Thoracic aorta (tissue), 2 donors: ENCODE measurements at regions not wholly inside any gene's neighbourhood (a gene's known extent, or its start where the extent isn't known, plus 50 kb on each side); places are given as distances from the start of the nearest gene placed in this dataset.

Experiments
- ATAC-seq: fragments of 150-250 bp; one replicate; pipeline ENCODE4 v1.8.0; 2017; ENCODE audit warnings: low read depth; ENCODE audit not compliant: insufficient number of reproducible peaks, low FRiP score
- DNase-seq: peaks from one replicate; pipeline ENCODE4 v3.0.0-alpha.2; 2020; ENCODE audit warnings: low spot score
- H3K27ac ChIP-seq, 2 donors: fragments of 200-600 bp; sonication (generic); 1 replicate in 1 of 2; 2 replicates in 1 of 2; pipeline ENCODE4 v1.5.1; 2016; ENCODE audit warnings: mild to moderate bottlenecking in 2 of 2, moderate library complexity in 2 of 2
- H3K27me3 ChIP-seq: fragments of 200-600 bp; sonication (generic); replicated peaks from 2 replicates; pipeline ENCODE4 v1.6.0; 2016; ENCODE audit warnings: mild to moderate bottlenecking; ENCODE audit not compliant: insufficient read depth
- H3K36me3 ChIP-seq: fragments of 200-600 bp; sonication (generic); one replicate; pipeline ENCODE4 v1.5.1; 2016
- H3K4me1 ChIP-seq, 2 donors: fragments of 200-600 bp; sonication (generic); 1 replicate in 1 of 2; 2 replicates in 1 of 2; pipeline versions ENCODE4 v1.5.1 to v1.6.0; 2016; ENCODE audit warnings: low read depth in 2 of 2, mild to moderate bottlenecking in 1 of 2; ENCODE audit not compliant: control insufficient read depth in 1 of 2
- H3K4me3 ChIP-seq: fragments of 200-600 bp; sonication (generic); 2 replicates; pipeline ENCODE4 v1.5.1; 2016; ENCODE audit warnings: mild to moderate bottlenecking
- H3K9me3 ChIP-seq: fragments of 200-600 bp; sonication (generic); 2 replicates; pipeline ENCODE4 v1.5.1; 2016
- TF ChIP-seq, protein P1 (sequence below): fragments of 200-600 bp; sonication (generic); IDR thresholded peaks from one replicate; pipeline ENCODE4 v1.5.1; 2019; ENCODE audit warnings: antibody characterized with exemption

DNA sequence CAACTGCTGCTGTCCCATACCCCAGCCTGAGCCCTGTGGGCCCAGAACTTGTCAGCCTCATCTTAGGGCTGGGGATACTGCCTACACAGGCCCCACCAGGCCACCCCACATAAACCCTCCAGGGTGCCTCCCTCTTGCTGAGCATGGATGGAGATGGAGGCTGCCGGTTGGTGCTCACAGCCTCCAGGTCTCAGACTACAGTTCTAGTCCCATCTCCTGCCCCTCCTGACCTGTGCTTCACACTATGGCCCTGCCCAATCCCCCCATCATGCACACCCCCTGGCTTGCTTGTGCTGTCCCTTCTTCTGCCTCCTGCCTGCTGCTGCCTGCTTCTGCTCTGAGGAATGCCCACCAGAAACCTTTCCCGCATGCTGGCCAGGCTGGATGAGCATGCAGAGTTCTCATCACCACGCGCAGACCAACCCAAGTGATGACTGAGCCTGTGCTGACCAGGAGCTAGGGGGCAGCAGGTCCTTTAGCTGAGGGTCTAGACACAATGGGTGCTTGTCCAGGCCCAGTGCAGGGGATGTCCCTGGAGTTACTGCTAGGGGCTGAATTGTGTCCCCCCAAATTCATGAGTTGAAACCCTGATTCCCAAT lies 138.4 kb upstream of the HS6ST1 start:
- H3K9me3 ChIP-seq: no peaks in the 10 kb centered on the region
- ATAC-seq: no peak
- TF ChIP-seq, protein P1, sequence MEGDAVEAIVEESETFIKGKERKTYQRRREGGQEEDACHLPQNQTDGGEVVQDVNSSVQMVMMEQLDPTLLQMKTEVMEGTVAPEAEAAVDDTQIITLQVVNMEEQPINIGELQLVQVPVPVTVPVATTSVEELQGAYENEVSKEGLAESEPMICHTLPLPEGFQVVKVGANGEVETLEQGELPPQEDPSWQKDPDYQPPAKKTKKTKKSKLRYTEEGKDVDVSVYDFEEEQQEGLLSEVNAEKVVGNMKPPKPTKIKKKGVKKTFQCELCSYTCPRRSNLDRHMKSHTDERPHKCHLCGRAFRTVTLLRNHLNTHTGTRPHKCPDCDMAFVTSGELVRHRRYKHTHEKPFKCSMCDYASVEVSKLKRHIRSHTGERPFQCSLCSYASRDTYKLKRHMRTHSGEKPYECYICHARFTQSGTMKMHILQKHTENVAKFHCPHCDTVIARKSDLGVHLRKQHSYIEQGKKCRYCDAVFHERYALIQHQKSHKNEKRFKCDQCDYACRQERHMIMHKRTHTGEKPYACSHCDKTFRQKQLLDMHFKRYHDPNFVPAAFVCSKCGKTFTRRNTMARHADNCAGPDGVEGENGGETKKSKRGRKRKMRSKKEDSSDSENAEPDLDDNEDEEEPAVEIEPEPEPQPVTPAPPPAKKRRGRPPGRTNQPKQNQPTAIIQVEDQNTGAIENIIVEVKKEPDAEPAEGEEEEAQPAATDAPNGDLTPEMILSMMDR: no peak

DNA sequence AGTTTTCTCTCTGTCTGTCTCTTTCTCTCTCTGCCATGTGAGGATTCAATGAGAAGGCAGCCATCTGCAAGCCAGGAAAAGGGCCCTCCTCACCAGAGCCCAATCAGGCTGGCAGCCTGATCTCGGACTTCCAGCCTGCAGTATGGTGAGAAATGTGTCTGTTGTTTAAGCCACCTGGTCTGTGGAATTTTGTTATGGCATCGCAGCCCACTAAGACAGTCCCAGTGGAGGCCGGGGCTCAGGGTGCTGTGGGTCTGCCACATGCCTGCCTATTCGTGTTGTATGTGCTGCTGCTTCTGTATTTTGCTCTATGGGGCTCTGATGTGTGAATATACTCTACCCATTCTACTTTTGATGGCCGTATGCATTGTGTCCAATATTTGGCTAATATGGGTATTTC lies 139.0 kb upstream of the HS6ST1 start:
- no peaks in the 10 kb centered on the region for H3K36me3 ChIP-seq
- ATAC-seq: no peak

More for the DNA sequence above, 138.4 kb upstream of the HS6ST1 start:
- no peak overlapping the region for H3K4me3 ChIP-seq
- DNase-seq: no peak
- no peak overlapping the region for H3K27ac ChIP-seq
- H3K27me3 ChIP-seq: no peaks in the 10 kb centered on the region
- no peaks in the 10 kb centered on the region for H3K4me1 ChIP-seq
- no peaks in the 10 kb centered on the region for H3K36me3 ChIP-seq

GRCh38 chr2:128458505-128458904 lies 139.8 kb upstream of the HS6ST1 start:
- DNase-seq: no peak
- H3K27me3 ChIP-seq: no peaks in the 10 kb centered on the region
- H3K4me3 ChIP-seq: no peak overlapping the region
- no peak overlapping the region for H3K27ac ChIP-seq
- TF ChIP-seq, protein P1: no peak
- no peaks in the 10 kb centered on the region for H3K9me3 ChIP-seq
- no peaks in the 10 kb centered on the region for H3K36me3 ChIP-seq
- H3K4me1 ChIP-seq: no peaks in the 10 kb centered on the region
- no peak for ATAC-seq

More for the DNA sequence above, 139.0 kb upstream of the HS6ST1 start:
- DNase-seq: no peak
- H3K27me3 ChIP-seq: no peaks in the 10 kb centered on the region
- H3K4me3 ChIP-seq: no peak overlapping the region
- no peaks in the 10 kb centered on the region for H3K4me1 ChIP-seq
- TF ChIP-seq, protein P1: no peak
- no peaks in the 10 kb centered on the region for H3K9me3 ChIP-seq
- H3K27ac ChIP-seq: no peak overlapping the region

- Histone ChIP-seq H3K36me3 (no peaks in the 10 kb centered on the region), H3K4me3 (no peak overlapping the region), H3K27me3 (no peaks in the 10 kb centered on the region), H3K4me1 (peaks cover 7 to 13% of the 10 kb centered on the region in 2 donors), H3K27ac (no peak overlapping the region), H3K9me3 (peaks cover 7% of the 10 kb centered on the region)
- no peak for ATAC-seq
- DNase-seq: no peak
- TF ChIP-seq, protein P1: no peak
Observed at GRCh38 chr2:128464456-128464855, 145.8 kb upstream of the HS6ST1 start.

DNA sequence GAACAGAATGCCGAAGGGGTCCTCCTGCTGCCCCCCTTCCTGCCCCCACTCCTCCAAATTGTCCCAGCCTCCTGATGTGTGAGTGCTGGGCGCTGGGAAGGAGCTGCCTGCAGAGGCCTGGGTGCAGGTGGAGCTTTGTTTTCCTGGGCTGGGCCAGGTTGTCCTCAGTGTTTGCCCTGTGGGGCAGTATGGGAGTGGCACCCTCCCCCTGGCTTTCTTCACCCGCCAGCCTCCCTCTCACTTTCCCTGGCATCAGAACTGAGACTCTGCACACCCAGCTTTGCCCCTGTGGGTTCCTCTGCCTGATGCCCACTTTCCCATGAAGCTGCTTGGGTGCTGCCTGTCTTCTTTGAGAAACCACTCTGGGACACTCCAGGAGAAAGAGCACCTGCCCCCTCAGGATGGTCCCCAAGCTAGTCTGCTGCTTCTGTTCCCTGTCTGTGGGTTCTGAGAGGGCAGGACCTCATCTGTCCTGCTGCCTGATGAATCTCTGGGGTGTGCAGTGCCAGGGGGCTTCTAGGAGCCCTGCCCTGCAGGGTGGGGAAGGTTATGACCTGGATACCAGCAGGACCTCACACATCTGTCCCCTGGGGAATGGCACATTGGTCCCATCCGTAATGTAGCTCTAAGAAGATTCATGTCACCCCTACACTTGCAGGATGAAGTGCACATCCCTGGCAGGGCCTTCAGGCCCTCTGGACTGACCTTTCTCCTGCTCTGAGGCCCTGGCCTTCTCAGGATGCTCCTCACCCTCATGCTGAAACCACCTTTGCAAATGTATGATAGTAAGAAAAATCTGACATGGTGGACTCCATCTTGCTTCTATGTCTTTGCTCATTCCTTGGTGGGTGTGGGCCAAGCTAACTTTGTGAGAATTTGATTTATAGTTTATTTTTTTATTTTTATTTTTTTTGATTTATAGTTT lies 146.8 kb upstream of the HS6ST1 start:
- Histone ChIP-seq H3K9me3 (peaks cover 13% of the 10 kb centered on the region), H3K27ac (no peak overlapping the region), H3K4me1 (peaks cover 7 to 13% of the 10 kb centered on the region in 2 donors), H3K36me3 (no peaks in the 10 kb centered on the region), H3K4me3 (no peak overlapping the region), H3K27me3 (no peaks in the 10 kb centered on the region)
- TF ChIP-seq, protein P1: no peak
- DNase-seq: no peak
- no peak for ATAC-seq
